RKO (cell line): ENCODE measurements at regions not wholly inside any gene's neighbourhood (a gene's known extent, or its start where the extent isn't known, plus 50 kb on each side); places are given as distances from the start of the nearest gene placed in this dataset.

Experiments
- DNase-seq: peaks from one replicate; pipeline ENCODE4 v3.0.0-alpha.2; 2016; ENCODE audit warnings: low spot score

GRCh38 chr3:30122359-30122758 lies 484.0 kb upstream of the TGFBR2 start:
- no peak for DNase-seq

GRCh38 chr3:30123224-30123623 lies 483.2 kb upstream of the TGFBR2 start:
- no peak for DNase-seq

GRCh38 chr3:30123755-30124154 lies 482.6 kb upstream of the TGFBR2 start:
- DNase-seq: no peak

- no peak for DNase-seq
Measured at GRCh38 chr3:30124435-30125370, 481.7 kb upstream of the TGFBR2 start.

- no peak for DNase-seq
Measured at GRCh38 chr3:30129765-30130164, 476.6 kb upstream of the TGFBR2 start.

- no peak for DNase-seq
Measured at GRCh38 chr3:30130391-30130790, 476.0 kb upstream of the TGFBR2 start.

- DNase-seq: no peak
Measured at GRCh38 chr3:30131191-30131590, 475.2 kb upstream of the TGFBR2 start.

- DNase-seq: no peak
Measured at GRCh38 chr3:30135190-30135589, 471.2 kb upstream of the TGFBR2 start.

- DNase-seq: no peak
Measured at GRCh38 chr3:30139283-30139682, 467.1 kb upstream of the TGFBR2 start.

- no peak for DNase-seq
Measured at GRCh38 chr3:30140356-30141075, 465.9 kb upstream of the TGFBR2 start.

GRCh38 chr3:30141178-30141581 lies 465.2 kb upstream of the TGFBR2 start:
- DNase-seq: no peak

GRCh38 chr3:30141927-30142326 lies 464.5 kb upstream of the TGFBR2 start:
- DNase-seq: no peak

- DNase-seq: no peak
Measured at GRCh38 chr3:30142946-30143345, 463.5 kb upstream of the TGFBR2 start.

- DNase-seq: no peak
Measured at GRCh38 chr3:30145281-30145680, 461.1 kb upstream of the TGFBR2 start.

GRCh38 chr3:30146978-30147377 lies 459.4 kb upstream of the TGFBR2 start:
- no peak for DNase-seq

- DNase-seq: no peak
Measured at GRCh38 chr3:30154853-30155252, 451.5 kb upstream of the TGFBR2 start.

GRCh38 chr3:30155755-30156154 lies 450.6 kb upstream of the TGFBR2 start:
- DNase-seq: no peak

- no peak for DNase-seq
Measured at GRCh38 chr3:30156586-30157498, 449.6 kb upstream of the TGFBR2 start.

- DNase-seq: no peak
Measured at GRCh38 chr3:30161375-30161774, 445.0 kb upstream of the TGFBR2 start.

- DNase-seq: no peak
Measured at GRCh38 chr3:30162579-30162978, 443.8 kb upstream of the TGFBR2 start.

- DNase-seq: no peak
Measured at GRCh38 chr3:30166535-30166934, 439.9 kb upstream of the TGFBR2 start.

- no peak for DNase-seq
Measured at GRCh38 chr3:30167541-30168011, 438.8 kb upstream of the TGFBR2 start.
